ENCODE measurements at regions not wholly inside any gene's neighbourhood (a gene's known extent, or its start where the extent isn't known, plus 50 kb on each side); places are given as distances from the start of the nearest gene placed in this dataset.
A peak's percentile ranks its signal among the peaks of the same experiment; 100 is the strongest.

DNA sequence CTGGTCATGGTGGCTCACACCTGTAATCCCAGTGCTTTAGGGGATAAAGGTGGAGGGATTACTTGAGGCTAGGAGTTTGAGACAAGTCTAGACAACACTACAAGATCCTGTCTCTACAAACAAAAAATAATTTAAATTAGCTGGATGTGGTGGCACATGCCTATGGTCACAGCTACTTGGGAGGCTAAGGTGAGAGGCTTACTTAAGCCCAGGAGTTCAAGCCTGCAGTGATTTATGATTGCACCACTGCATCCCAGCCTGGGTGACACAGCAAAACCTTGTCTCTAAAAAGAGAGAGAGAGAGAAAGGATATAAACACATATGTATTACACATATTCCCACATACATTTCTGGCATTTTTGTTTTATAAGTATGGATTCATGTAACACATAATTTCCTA, 325.2 kb downstream of the DUSP10 start:
- TF ChIP-seq, protein P1, sequence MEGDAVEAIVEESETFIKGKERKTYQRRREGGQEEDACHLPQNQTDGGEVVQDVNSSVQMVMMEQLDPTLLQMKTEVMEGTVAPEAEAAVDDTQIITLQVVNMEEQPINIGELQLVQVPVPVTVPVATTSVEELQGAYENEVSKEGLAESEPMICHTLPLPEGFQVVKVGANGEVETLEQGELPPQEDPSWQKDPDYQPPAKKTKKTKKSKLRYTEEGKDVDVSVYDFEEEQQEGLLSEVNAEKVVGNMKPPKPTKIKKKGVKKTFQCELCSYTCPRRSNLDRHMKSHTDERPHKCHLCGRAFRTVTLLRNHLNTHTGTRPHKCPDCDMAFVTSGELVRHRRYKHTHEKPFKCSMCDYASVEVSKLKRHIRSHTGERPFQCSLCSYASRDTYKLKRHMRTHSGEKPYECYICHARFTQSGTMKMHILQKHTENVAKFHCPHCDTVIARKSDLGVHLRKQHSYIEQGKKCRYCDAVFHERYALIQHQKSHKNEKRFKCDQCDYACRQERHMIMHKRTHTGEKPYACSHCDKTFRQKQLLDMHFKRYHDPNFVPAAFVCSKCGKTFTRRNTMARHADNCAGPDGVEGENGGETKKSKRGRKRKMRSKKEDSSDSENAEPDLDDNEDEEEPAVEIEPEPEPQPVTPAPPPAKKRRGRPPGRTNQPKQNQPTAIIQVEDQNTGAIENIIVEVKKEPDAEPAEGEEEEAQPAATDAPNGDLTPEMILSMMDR (IDR thresholded peaks at IDR 0.05; ENCODE audit: insufficient read depth, low read length): no peak
- no peak for DNase-seq (ENCODE audit: low read depth)
- no peak overlapping the region for H3K4me3 ChIP-seq (ENCODE audit: low read depth, low read length)

DNA sequence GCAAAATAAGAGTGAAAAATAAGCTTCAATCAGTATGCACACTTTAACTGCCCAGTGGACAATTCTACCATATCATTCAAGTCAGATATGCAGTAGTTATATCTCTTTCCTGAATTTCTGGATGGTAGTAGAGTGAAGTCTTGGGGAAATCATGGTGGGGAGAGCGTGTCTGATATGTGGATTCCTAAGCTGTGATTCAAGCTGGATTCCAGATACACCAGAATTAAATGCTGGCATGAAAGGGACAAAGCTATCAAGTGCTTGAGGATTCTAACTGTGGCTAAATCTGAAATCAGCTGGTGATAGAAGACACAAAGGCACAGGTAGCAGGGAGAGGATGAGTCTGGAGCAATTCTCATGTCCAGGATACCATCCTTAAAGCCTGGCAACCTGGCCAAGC, 323.5 kb downstream of the DUSP10 start:
- TF ChIP-seq, protein P1 (IDR thresholded peaks at IDR 0.05; ENCODE audit: insufficient read depth, low read length): no peak
- H3K4me3 ChIP-seq (ENCODE audit: low read depth, low read length): no peak overlapping the region
- peak; percentile 79 for DNase-seq (ENCODE audit: low read depth)

DNA sequence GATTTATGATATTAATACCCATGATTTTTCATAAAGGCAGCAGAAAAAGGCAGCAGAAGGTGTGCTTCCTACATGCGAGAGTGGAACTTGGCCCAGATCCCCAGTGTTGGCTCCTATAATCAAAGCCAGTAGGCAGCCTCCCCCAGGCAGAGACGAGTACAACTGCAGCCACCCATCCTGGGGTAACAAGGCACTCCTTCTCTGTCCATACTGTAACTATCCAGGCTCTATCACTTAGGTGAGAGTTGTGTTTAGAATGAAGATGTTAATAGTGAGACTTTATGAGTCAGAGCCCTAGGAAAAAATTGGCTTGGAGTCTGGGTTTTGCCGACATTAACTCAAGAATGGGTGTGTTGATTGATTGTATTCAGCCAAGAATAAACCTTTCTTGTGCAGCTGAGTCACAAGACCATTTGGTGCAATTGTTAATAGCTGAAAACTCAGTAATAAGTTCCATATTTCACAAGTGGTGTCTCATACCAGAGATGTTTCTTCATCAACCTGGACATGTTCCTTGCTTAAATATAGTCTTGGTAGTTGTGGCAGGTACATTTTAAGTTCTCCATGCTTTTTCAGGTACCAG, 322.3 kb downstream of the DUSP10 start:
- no peak overlapping the region for H3K4me3 ChIP-seq (ENCODE audit: low read depth, low read length)
- peak; percentile 95 for DNase-seq (ENCODE audit: low read depth)
- TF ChIP-seq, protein P1 (IDR thresholded peaks at IDR 0.05; ENCODE audit: insufficient read depth, low read length): no peak

DNA sequence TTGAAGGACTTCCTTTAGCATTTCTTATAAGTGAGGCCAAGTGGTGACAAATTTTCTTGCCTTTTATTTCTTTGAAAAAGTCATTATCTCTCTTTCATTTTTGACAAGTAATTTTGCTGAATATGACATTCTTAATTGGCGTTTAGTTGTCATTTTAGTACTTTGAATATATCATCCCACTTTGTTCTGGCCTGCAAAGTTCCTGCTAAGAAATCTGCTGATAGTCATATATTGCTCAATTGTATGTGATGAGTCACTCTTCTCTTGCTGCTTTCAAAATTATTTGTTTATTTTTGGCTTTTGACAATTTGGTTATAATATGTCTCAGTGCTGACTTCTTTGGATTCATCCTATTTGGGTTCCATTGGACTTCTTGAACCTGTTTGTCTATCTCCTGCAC, 312.6 kb downstream of the DUSP10 start:
- DNase-seq (ENCODE audit: low read depth): peak; percentile 38
- TF ChIP-seq, protein P1 (IDR thresholded peaks at IDR 0.05; ENCODE audit: insufficient read depth, low read length): no peak
- no peak overlapping the region for H3K4me3 ChIP-seq (ENCODE audit: low read depth, low read length)

DNA sequence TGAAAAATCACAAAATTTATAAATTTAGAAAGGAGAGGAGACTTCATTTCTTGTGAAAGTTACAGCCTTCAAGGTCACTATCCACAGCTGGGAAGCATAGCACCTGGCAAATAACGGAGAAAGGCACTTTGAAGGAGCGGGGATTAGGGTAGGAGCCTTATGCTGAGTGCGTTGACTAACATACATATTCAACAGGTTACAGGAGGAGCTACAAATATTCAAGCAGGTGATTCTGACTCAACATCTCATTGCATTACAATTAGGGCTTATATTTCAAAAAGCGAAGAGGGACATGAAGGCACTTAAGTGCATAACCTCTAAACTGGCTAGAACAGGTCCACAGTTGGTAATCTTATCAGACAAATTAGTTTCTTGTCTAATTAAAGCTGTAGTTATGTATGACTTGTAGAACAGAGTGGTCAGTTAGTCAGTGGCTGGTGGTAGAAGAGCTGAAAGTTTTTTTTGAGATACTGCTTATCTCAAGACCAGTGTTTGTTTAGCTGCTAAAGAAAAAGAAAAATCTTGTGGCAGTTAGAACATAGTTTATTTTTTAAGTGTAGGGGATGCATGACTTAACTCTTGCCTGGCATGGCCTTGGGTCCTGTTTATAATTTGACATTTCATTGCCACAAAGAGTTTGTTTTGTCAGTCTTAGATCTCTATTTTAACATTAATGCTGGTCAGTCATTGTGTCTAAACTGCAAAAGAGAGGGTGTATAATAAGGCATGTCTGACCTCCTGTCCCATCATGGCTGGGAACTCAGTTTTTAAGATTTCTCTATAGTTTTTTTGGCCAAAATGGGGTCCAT, 311.5 kb downstream of the DUSP10 start:
- no peak overlapping the region for H3K4me3 ChIP-seq (ENCODE audit: low read depth, low read length)
- peak; percentile 17 for DNase-seq (ENCODE audit: low read depth)
- TF ChIP-seq, protein P1 (IDR thresholded peaks at IDR 0.05; ENCODE audit: insufficient read depth, low read length): no peak

DNA sequence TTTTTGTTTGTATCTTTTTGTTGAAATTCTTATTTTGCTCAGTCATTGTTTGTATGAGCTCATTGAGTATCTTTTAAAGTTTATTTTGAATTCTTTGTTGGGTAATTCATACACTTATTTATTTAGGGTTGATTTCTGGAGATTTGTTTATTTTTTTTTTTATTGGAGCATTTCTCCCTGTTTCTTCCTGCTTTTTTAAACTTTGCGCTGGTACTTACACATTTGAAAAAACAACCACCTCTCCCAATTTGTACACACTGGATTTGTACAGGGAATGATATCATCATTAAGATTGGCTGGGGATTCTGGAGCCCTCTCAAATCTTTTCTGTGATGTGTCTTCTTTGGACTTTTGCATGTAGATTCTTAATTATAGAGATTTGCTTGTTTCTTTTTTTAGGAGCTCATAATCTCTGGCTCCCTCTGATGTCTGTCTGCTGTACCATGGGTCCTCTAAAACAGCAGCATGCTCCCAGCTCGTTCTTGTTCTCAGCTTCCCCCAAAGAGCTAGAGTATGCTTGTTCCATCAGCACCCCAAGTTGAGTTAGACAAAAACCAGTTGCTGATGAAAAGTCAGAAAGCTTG, 310.7 kb downstream of the DUSP10 start:
- peak; percentile 69 for DNase-seq (ENCODE audit: low read depth)
- TF ChIP-seq, protein P1 (IDR thresholded peaks at IDR 0.05; ENCODE audit: insufficient read depth, low read length): peak; percentile 56
- no peak overlapping the region for H3K4me3 ChIP-seq (ENCODE audit: low read depth, low read length)

All from fibroblast of the aortic adventitia (primary cell).